GM10248 (cell line): ENCODE measurements at regions not wholly inside any gene's neighbourhood (a gene's known extent, or its start where the extent isn't known, plus 50 kb on each side); places are given as distances from the start of the nearest gene placed in this dataset.

Experiments used
- CTCF ChIA-PET: fragments of 300-600 bp; sonication (Branson Sonifier 250); formaldehyde crosslinking; extraction: SDS; loops from one replicate; lab custom pipeline; 2021; ENCODE audit warnings: antibody characterized with exemption; lab: Yijun Ruan, JAX
- POLR2A ChIA-PET: fragments of 350-650 bp; sonication (Branson Sonifier 250); formaldehyde crosslinking; extraction: SDS; loops from one replicate; lab custom pipeline; 2020; ENCODE audit warnings: antibody characterized with exemption; lab: Yijun Ruan, JAX
- DNase-seq: peaks from one replicate; pipeline ENCODE4 v3.0.0; 2012; ENCODE audit errors: extremely low spot score
- CTCF ChIP-seq: IDR thresholded peaks from 2 replicates; pipeline ENCODE4 v1.5.1; 2012; ENCODE audit warnings: mild to moderate bottlenecking, low read depth; ENCODE audit errors: extremely low read depth, missing control alignments, control extremely low read depth

- ChIA-PET CTCF (interaction anchor here (1.6 kb wide), 1 partner anchor 16 kb away, joined by 4 read pairs; no protein-coding TSS in a partner anchor), POLR2A (no interaction called here)
- no peak for TF ChIP-seq CTCF
- no peak for DNase-seq
Observed at GRCh38 chr3:22659651-22660475, 543.3 kb upstream of the UBE2E2 start.

DNA sequence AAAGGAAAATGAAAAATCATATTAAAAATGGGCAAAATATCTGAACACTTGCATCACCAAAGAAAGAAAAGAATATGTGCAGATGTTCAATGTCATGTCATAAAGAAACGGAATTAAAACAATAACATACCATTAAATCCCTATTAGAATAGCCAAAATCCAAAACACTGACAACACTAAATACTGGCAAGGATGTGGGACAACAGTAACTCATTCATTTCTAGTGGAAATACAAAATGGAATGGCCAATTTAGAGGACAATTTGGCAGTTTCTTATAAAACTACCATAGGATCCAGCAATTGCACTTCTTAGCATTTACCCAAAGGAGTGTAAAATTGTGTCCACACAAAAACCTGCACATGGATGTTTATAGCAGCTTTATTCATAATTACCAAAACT, 542.5 kb upstream of the UBE2E2 start:
- ChIA-PET CTCF (no interaction called here), POLR2A (no interaction called here)
- no peak for DNase-seq
- TF ChIP-seq CTCF = no peak

DNA sequence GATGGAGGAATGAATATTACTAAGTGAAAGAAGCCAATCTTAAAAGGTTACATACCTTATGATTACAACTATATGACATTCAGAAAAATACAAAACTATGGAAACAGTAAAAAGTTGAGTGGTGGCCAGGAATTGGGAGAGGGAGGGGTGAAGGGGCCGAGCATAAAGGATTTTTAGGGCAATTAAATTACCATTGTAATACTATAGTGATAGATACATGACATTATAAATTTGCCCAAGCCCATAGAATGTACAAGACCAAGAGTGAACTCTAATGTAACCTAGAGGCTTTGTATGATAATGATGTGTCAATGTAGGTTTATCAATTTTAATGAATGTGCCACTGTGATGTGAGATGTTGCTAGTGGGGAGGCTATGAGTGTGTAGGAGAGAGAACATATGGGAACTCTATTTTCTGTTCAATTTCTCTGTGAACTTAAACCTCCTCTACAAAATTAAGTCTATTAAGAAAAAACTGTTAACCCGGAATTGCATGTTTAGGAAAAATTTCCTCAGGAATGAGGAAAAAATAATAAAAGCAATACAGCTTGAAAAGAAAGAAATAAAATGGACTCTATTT, 541.9 kb upstream of the UBE2E2 start:
- DNase-seq = no peak
- ChIA-PET CTCF (no interaction called here), POLR2A (no interaction called here)
- no peak for TF ChIP-seq CTCF

DNA sequence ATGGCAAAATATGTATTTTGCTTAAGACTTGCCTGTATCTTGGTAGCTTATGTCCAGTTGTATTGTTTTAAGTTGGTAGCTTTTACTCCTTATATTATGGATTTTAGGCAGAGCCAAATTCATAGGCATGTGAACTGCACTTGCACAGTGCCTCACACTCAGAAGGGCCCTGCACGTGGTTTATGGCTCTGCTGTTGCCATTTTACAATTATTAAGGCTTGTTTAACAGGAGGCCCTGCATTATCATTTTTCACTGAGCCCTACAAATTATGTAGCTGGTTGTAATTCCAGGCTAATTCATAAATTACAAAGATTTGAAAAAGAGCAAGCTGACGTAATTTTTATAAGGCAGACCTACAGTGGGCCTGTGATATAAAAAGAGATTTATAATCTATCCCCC, 537.6 kb upstream of the UBE2E2 start:
- CTCF ChIA-PET = interaction anchor here (1.2 to 1.8 kb wide), 2 partner anchors 9 to 10 kb away, joined by 4 read pairs; no protein-coding TSS in a partner anchor

GRCh38 chr3:22666736-22667135, 536.4 kb upstream of the UBE2E2 start:
- DNase-seq = no peak
- CTCF ChIA-PET = interaction anchor here (1.8 kb wide), 1 partner anchor 9 kb away, joined by 4 read pairs; no protein-coding TSS in a partner anchor
- POLR2A ChIA-PET = no interaction called here
- TF ChIP-seq CTCF = no peak

More for the DNA sequence above, 537.6 kb upstream of the UBE2E2 start:
- no peak for TF ChIP-seq CTCF
- POLR2A ChIA-PET = no interaction called here
- DNase-seq = no peak

- POLR2A ChIA-PET = no interaction called here
- no peak for DNase-seq
- TF ChIP-seq CTCF = no peak
- CTCF ChIA-PET = no interaction called here
Observed at GRCh38 chr3:22671848-22672247, 531.3 kb upstream of the UBE2E2 start.
